SK-N-SH (cell line): ENCODE measurements at regions not wholly inside any gene's neighbourhood (a gene's known extent, or its start where the extent isn't known, plus 50 kb on each side); places are given as distances from the start of the nearest gene placed in this dataset.

Experiments
- POLR2AphosphoS5 ChIP-seq: IDR thresholded peaks from 2 replicates; pipeline ENCODE4 v1.6.1; 2012; ENCODE audit warnings: low read depth, low read length
- REST ChIP-seq: IDR thresholded peaks from 2 replicates; pipeline ENCODE4 v1.6.1; 2012; ENCODE audit warnings: mild to moderate bottlenecking, low read depth, low read length, moderate library complexity
- TEAD4 ChIP-seq: IDR thresholded peaks from 2 replicates; pipeline ENCODE4 v1.4.0; 2012; ENCODE audit warnings: mild to moderate bottlenecking, borderline replicate concordance; ENCODE audit not compliant: insufficient read depth
- USF2 ChIP-seq: fragments of 150-350 bp; IDR thresholded peaks from 2 replicates; pipeline ENCODE4 v1.6.1; 2017; ENCODE audit warnings: antibody characterized with exemption, low read length, low read depth, borderline replicate concordance
- TF ChIP-seq, protein P1 (sequence below): IDR thresholded peaks from 2 replicates; pipeline ENCODE4; 2012
- TF ChIP-seq, protein P2 (sequence below): fragments of 200-600 bp; sonication (generic); IDR thresholded peaks from 2 replicates; pipeline ENCODE4 v1.6.1; 2017; ENCODE audit warnings: antibody characterized with exemption, mild to moderate bottlenecking, moderate library complexity
- TF ChIP-seq, protein P3 (sequence below): IDR thresholded peaks from 2 replicates; pipeline ENCODE4 v1.4.0; 2012; ENCODE audit warnings: low read depth

- TF ChIP-seq, protein P1, sequence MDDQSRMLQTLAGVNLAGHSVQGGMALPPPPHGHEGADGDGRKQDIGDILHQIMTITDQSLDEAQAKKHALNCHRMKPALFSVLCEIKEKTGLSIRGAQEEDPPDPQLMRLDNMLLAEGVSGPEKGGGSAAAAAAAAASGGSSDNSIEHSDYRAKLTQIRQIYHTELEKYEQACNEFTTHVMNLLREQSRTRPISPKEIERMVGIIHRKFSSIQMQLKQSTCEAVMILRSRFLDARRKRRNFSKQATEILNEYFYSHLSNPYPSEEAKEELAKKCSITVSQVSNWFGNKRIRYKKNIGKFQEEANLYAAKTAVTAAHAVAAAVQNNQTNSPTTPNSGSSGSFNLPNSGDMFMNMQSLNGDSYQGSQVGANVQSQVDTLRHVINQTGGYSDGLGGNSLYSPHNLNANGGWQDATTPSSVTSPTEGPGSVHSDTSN: no peak
- TF ChIP-seq REST: no peak
- no peak for TF ChIP-seq TEAD4
- TF ChIP-seq USF2: no peak
- no peak for TF ChIP-seq POLR2AphosphoS5
- TF ChIP-seq, protein P2, sequence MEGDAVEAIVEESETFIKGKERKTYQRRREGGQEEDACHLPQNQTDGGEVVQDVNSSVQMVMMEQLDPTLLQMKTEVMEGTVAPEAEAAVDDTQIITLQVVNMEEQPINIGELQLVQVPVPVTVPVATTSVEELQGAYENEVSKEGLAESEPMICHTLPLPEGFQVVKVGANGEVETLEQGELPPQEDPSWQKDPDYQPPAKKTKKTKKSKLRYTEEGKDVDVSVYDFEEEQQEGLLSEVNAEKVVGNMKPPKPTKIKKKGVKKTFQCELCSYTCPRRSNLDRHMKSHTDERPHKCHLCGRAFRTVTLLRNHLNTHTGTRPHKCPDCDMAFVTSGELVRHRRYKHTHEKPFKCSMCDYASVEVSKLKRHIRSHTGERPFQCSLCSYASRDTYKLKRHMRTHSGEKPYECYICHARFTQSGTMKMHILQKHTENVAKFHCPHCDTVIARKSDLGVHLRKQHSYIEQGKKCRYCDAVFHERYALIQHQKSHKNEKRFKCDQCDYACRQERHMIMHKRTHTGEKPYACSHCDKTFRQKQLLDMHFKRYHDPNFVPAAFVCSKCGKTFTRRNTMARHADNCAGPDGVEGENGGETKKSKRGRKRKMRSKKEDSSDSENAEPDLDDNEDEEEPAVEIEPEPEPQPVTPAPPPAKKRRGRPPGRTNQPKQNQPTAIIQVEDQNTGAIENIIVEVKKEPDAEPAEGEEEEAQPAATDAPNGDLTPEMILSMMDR: no peak
- TF ChIP-seq, protein P3, sequence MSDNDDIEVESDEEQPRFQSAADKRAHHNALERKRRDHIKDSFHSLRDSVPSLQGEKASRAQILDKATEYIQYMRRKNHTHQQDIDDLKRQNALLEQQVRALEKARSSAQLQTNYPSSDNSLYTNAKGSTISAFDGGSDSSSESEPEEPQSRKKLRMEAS: no peak
Measured at GRCh38 chr1:105626276-105626987, 1430.0 kb upstream of the PRMT6 start.
